G401.6 (cell line): ENCODE measurements at regions not wholly inside any gene's neighbourhood (a gene's known extent, or its start where the extent isn't known, plus 50 kb on each side); places are given as distances from the start of the nearest gene placed in this dataset.

Experiments
- FAIRE-seq: peaks from 2 replicates; lab custom pipeline; 2012; peaks lifted over from hg19 to GRCh38; lab: Jason Lieb, UNC

GRCh38 chr22:49090061-49090852, 737.4 kb downstream of the BRD1 start:
- no peak for FAIRE-seq

GRCh38 chr22:49088801-49089791, 738.6 kb downstream of the BRD1 start:
- FAIRE-seq, result no peak

GRCh38 chr22:49087716-49088601, 739.7 kb downstream of the BRD1 start:
- no peak for FAIRE-seq

GRCh38 chr22:49087198-49087597, 740.5 kb downstream of the BRD1 start:
- FAIRE-seq, result no peak

- no peak for FAIRE-seq
Measured at GRCh38 chr22:49086606-49087157, 741.0 kb downstream of the BRD1 start.

GRCh38 chr22:49086181-49086580, 741.5 kb downstream of the BRD1 start:
- FAIRE-seq, result no peak

- FAIRE-seq, result no peak
Measured at GRCh38 chr22:49084206-49084605, 743.5 kb downstream of the BRD1 start.

GRCh38 chr22:49083607-49084006, 744.1 kb downstream of the BRD1 start:
- no peak for FAIRE-seq

- FAIRE-seq, result no peak
Measured at GRCh38 chr22:49082451-49082850, 745.2 kb downstream of the BRD1 start.

- no peak for FAIRE-seq
Measured at GRCh38 chr22:49081926-49082325, 745.7 kb downstream of the BRD1 start.

- FAIRE-seq, result no peak
Measured at GRCh38 chr22:49081261-49081666, 746.4 kb downstream of the BRD1 start.

- FAIRE-seq, result no peak
Measured at GRCh38 chr22:49080631-49081030, 747.0 kb downstream of the BRD1 start.

- no peak for FAIRE-seq
Measured at GRCh38 chr22:49079743-49080500, 747.8 kb downstream of the BRD1 start.

- no peak for FAIRE-seq
Measured at GRCh38 chr22:49079027-49079725, 748.5 kb downstream of the BRD1 start.

- FAIRE-seq, result no peak
Measured at GRCh38 chr22:49078076-49078710, 749.5 kb downstream of the BRD1 start.

GRCh38 chr22:49077586-49077985, 750.1 kb downstream of the BRD1 start:
- no peak for FAIRE-seq

GRCh38 chr22:49077036-49077393, 750.7 kb downstream of the BRD1 start:
- FAIRE-seq, result no peak

- FAIRE-seq, result no peak
Measured at GRCh38 chr22:49076300-49077035, 751.2 kb downstream of the BRD1 start.

- no peak for FAIRE-seq
Measured at GRCh38 chr22:49075150-49075549, 752.5 kb downstream of the BRD1 start.
